ENCODE measurements at regions not wholly inside any gene's neighbourhood (a gene's known extent, or its start where the extent isn't known, plus 50 kb on each side); places are given as distances from the start of the nearest gene placed in this dataset.

DNA sequence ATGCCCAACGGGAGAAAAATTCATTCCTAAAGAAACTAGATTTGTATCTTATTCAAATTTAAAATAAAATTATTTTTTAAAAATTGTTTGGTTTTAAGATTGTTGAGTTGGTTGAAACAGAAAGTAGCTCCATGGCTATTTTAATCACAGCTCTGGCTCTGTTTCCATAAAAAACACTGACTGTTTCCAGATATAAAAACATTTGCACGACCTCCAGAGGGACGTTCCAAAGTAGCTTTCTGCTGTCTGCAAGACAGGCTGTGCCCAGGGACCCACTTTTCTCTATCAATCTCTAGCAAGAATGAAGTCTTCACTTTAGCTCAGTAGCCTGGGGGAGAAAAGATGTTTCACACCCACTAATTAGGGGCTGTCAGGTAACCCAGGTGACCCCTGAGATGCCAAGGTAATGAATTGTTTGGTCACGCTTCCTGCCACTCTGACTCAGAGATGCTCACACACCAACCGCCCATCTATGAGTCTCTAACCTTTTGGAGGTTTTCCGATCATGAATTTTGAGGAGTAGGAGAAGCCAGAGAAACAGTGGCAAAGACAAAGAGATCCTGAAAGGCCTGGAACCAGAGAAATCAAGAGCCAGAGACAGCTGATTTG is 220.1 kb upstream of the SOX9 start:
- no peak for ATAC-seq
- no peaks in the 10 kb centered on the region for H3K27me3 Mint-ChIP-seq (ENCODE audit: low read depth)

DNA sequence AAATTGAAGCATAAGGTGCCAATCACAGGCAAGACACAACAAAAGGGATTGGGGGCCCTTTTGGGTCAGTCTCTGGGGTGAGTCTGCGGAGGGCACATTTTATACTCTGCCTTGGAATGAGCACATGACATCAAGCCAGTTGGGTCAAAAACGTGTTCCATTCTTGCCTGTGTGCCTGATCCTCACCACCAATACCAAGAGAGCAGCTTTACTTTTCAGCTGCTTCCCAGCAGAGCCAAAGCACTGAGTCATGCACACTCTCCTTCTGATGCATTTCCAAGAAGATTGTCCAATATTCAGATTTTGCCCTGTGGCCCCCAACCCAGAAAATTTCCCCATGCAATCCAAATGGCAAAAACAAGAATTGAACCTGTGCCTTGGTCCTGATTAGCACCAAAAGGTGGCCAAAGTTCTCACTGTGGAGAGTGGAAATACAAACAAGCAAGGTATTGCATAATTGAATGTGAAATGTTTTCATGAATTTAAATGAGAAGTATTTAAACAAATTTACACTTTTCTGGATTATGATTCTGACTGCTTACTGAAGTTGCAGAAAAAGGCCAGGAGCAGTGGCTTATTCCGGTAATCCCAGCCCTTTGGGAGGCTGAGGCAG is 217.8 kb upstream of the SOX9 start:
- H3K4me3 Mint-ChIP-seq, result no peak overlapping the region
- no peak for TF ChIP-seq GTF2I (CRISPR knock-in tag; conservative IDR thresholded peaks at IDR 0.05)
- POLR2A ChIA-PET, result no interaction called here
- no peaks in the 10 kb centered on the region for H3K4me1 Mint-ChIP-seq
- no peak overlapping the region for H3K27ac Mint-ChIP-seq
- no peaks in the 10 kb centered on the region for H3K36me3 Mint-ChIP-seq
- ATAC-seq (no peak), DNase-seq (ENCODE audit: low spot score) (no peak)
- peaks cover 11% of the 10 kb centered on the region for H3K9me3 Mint-ChIP-seq
- no peaks in the 10 kb centered on the region for H3K27me3 Mint-ChIP-seq (ENCODE audit: low read depth)
- CTCF ChIA-PET, result no interaction called here

More for the DNA sequence above, 220.1 kb upstream of the SOX9 start:
- Mint-ChIP-seq H3K27ac (no peak overlapping the region), H3K4me1 (no peaks in the 10 kb centered on the region), H3K9me3 (peaks cover 11% of the 10 kb centered on the region), H3K4me3 (no peak overlapping the region), H3K36me3 (no peaks in the 10 kb centered on the region)
- no peak for TF ChIP-seq RELA (CRISPR knock-in tag; IDR thresholded peaks at IDR 0.05; ENCODE audit: borderline replicate concordance)
- TF ChIP-seq ZNF396 (CRISPR knock-in tag; IDR thresholded peaks at IDR 0.05; ENCODE audit: borderline replicate concordance), result no peak
- TF ChIP-seq CBFB (CRISPR knock-in tag; IDR thresholded peaks at IDR 0.05; ENCODE audit: low read depth), result no peak
- ChIA-PET CTCF (interaction anchor here (0.6 kb wide), 1 partner anchor 15 kb away, joined by 3 read pairs; no protein-coding TSS in a partner anchor), POLR2A (no interaction called here)
- DNase-seq (ENCODE audit: low spot score), result no peak

DNA sequence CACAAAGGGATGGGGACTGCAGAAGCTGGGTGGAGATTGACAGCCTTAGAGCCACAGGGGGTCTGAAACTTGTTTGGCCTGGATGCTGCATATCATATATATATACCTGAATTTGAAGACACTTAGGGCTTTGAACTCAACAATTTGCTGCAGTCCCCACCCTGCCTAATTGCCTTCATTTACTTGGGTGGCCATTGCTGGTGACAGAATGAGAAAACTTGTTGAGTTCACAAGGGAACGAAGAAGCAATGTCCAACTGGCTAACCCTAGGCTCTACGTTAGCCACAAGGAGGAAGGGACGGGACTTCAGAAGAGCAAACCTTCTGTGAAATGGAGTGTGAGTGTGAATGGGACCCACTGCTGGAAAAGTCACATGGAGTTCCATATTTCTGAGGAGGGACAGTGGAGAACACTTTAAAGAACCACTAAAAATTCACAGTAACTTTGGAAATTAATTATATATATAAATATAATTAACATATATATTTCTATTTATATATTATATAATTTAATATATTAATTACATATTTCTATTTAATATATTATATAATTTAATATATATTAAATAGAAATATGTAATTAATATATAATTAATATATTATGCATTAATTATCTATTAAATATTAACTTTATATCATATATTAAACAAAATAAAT is 215.3 kb upstream of the SOX9 start:
- Mint-ChIP-seq H3K4me1 (no peaks in the 10 kb centered on the region), H3K27me3 (ENCODE audit: low read depth) (no peaks in the 10 kb centered on the region), H3K36me3 (no peaks in the 10 kb centered on the region), H3K9me3 (peaks cover 11% of the 10 kb centered on the region), H3K4me3 (no peak overlapping the region), H3K27ac (no peak overlapping the region)
- TF ChIP-seq EMX1 (CRISPR knock-in tag; IDR thresholded peaks at IDR 0.05) (no peak), CREB1 (CRISPR knock-in tag; IDR thresholded peaks at IDR 0.05) (no peak), GTF2I (CRISPR knock-in tag; conservative IDR thresholded peaks at IDR 0.05) (no peak), HMGA2 (CRISPR knock-in tag; IDR thresholded peaks at IDR 0.05) (peak; percentile 95; the same call in 1 of the 2 replicates), NR3C1 (CRISPR knock-in tag; conservative IDR thresholded peaks at IDR 0.05; ENCODE audit: low read depth) (no peak), TEAD4 (CRISPR knock-in tag; IDR thresholded peaks at IDR 0.05) (no peak)
- TF ChIP-seq, protein P1, sequence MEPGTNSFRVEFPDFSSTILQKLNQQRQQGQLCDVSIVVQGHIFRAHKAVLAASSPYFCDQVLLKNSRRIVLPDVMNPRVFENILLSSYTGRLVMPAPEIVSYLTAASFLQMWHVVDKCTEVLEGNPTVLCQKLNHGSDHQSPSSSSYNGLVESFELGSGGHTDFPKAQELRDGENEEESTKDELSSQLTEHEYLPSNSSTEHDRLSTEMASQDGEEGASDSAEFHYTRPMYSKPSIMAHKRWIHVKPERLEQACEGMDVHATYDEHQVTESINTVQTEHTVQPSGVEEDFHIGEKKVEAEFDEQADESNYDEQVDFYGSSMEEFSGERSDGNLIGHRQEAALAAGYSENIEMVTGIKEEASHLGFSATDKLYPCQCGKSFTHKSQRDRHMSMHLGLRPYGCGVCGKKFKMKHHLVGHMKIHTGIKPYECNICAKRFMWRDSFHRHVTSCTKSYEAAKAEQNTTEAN (CRISPR knock-in tag; IDR thresholded peaks at IDR 0.05), result no peak
- no peak for ATAC-seq
- ChIA-PET POLR2A (no interaction called here), CTCF (no interaction called here)
- no peak for DNase-seq (ENCODE audit: low spot score)

DNA sequence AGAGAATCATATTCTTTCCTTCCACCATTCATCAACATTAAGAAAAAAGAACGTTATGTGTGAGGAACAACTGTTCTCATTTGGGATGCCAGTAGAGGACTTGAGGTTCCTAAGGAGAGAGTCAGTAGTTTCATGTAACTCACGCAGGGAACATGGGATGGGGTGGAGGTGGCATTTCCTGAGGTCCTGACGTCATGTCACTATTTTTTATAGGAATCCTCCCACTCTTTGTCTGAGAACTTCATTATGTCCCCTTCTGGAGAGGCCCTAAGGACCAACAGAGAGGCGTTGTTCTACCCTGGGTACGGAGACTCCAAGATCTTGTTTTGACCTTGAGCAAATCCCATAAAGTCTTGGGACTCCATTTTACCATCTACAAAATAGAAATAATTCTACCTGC is 211.7 kb upstream of the SOX9 start:
- DNase-seq (ENCODE audit: low spot score) (no peak), ATAC-seq (no peak)
- H3K27ac Mint-ChIP-seq, result no peak overlapping the region
- H3K27me3 Mint-ChIP-seq (ENCODE audit: low read depth), result no peaks in the 10 kb centered on the region
- peaks cover 10% of the 10 kb centered on the region for H3K9me3 Mint-ChIP-seq
- H3K4me3 Mint-ChIP-seq, result no peak overlapping the region
- H3K4me1 Mint-ChIP-seq, result no peaks in the 10 kb centered on the region
- CTCF ChIA-PET, result no interaction called here
- POLR2A ChIA-PET, result no interaction called here
- no peaks in the 10 kb centered on the region for H3K36me3 Mint-ChIP-seq
- TF ChIP-seq, protein P2, sequence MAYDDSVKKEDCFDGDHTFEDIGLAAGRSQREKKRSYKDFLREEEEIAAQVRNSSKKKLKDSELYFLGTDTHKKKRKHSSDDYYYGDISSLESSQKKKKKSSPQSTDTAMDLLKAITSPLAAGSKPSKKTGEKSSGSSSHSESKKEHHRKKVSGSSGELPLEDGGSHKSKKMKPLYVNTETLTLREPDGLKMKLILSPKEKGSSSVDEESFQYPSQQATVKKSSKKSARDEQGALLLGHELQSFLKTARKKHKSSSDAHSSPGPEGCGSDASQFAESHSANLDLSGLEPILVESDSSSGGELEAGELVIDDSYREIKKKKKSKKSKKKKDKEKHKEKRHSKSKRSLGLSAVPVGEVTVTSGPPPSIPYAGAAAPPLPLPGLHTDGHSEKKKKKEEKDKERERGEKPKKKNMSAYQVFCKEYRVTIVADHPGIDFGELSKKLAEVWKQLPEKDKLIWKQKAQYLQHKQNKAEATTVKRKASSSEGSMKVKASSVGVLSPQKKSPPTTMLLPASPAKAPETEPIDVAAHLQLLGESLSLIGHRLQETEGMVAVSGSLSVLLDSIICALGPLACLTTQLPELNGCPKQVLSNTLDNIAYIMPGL (CRISPR knock-in tag; IDR thresholded peaks at IDR 0.05), result no peak
- TF ChIP-seq ELF4 (CRISPR knock-in tag; IDR thresholded peaks at IDR 0.05; ENCODE audit: low read depth) (no peak), FOXJ3 (CRISPR knock-in tag; IDR thresholded peaks at IDR 0.05; ENCODE audit: borderline replicate concordance) (no peak), ZNF138 (CRISPR knock-in tag; conservative IDR thresholded peaks at IDR 0.05) (no peak)
- TF ChIP-seq, protein P3, sequence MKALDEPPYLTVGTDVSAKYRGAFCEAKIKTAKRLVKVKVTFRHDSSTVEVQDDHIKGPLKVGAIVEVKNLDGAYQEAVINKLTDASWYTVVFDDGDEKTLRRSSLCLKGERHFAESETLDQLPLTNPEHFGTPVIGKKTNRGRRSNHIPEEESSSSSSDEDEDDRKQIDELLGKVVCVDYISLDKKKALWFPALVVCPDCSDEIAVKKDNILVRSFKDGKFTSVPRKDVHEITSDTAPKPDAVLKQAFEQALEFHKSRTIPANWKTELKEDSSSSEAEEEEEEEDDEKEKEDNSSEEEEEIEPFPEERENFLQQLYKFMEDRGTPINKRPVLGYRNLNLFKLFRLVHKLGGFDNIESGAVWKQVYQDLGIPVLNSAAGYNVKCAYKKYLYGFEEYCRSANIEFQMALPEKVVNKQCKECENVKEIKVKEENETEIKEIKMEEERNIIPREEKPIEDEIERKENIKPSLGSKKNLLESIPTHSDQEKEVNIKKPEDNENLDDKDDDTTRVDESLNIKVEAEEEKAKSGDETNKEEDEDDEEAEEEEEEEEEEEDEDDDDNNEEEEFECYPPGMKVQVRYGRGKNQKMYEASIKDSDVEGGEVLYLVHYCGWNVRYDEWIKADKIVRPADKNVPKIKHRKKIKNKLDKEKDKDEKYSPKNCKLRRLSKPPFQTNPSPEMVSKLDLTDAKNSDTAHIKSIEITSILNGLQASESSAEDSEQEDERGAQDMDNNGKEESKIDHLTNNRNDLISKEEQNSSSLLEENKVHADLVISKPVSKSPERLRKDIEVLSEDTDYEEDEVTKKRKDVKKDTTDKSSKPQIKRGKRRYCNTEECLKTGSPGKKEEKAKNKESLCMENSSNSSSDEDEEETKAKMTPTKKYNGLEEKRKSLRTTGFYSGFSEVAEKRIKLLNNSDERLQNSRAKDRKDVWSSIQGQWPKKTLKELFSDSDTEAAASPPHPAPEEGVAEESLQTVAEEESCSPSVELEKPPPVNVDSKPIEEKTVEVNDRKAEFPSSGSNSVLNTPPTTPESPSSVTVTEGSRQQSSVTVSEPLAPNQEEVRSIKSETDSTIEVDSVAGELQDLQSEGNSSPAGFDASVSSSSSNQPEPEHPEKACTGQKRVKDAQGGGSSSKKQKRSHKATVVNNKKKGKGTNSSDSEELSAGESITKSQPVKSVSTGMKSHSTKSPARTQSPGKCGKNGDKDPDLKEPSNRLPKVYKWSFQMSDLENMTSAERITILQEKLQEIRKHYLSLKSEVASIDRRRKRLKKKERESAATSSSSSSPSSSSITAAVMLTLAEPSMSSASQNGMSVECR (CRISPR knock-in tag; IDR thresholded peaks at IDR 0.05; ENCODE audit: borderline replicate concordance), result no peak
- TF ChIP-seq, protein P4, sequence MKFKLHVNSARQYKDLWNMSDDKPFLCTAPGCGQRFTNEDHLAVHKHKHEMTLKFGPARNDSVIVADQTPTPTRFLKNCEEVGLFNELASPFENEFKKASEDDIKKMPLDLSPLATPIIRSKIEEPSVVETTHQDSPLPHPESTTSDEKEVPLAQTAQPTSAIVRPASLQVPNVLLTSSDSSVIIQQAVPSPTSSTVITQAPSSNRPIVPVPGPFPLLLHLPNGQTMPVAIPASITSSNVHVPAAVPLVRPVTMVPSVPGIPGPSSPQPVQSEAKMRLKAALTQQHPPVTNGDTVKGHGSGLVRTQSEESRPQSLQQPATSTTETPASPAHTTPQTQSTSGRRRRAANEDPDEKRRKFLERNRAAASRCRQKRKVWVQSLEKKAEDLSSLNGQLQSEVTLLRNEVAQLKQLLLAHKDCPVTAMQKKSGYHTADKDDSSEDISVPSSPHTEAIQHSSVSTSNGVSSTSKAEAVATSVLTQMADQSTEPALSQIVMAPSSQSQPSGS (CRISPR knock-in tag; IDR thresholded peaks at IDR 0.05; ENCODE audit: borderline replicate concordance, low read depth), result no peak
- TF ChIP-seq, protein P5, sequence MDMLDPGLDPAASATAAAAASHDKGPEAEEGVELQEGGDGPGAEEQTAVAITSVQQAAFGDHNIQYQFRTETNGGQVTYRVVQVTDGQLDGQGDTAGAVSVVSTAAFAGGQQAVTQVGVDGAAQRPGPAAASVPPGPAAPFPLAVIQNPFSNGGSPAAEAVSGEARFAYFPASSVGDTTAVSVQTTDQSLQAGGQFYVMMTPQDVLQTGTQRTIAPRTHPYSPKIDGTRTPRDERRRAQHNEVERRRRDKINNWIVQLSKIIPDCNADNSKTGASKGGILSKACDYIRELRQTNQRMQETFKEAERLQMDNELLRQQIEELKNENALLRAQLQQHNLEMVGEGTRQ (CRISPR knock-in tag; IDR thresholded peaks at IDR 0.05), result no peak
